GM18519 (cell line): ENCODE measurements at regions not wholly inside any gene's neighbourhood (a gene's known extent, or its start where the extent isn't known, plus 50 kb on each side); places are given as distances from the start of the nearest gene placed in this dataset.

ENCODE experiments used
- ATAC-seq: cut with Tn5 transposase; IDR thresholded peaks from one replicate; pipeline ENCODE4 v1.9.1; 2021; ENCODE audit warnings: mild to moderate bottlenecking, moderate library complexity; ENCODE audit not compliant: unreplicated experiment, low FRiP score

GRCh38 chr16:61344791-61345190 lies 691.4 kb downstream of the CDH8 start:
- ATAC-seq, result no peak

- ATAC-seq, result no peak
Measured at GRCh38 chr16:61332461-61332860, 703.8 kb downstream of the CDH8 start.

- no peak for ATAC-seq
Measured at GRCh38 chr16:61324044-61324443, 712.2 kb downstream of the CDH8 start.

GRCh38 chr16:61323456-61323855 lies 712.8 kb downstream of the CDH8 start:
- no peak for ATAC-seq

- ATAC-seq, result no peak
Measured at GRCh38 chr16:61320791-61321190, 715.4 kb downstream of the CDH8 start.

- ATAC-seq, result no peak
Measured at GRCh38 chr16:61313931-61314330, 722.3 kb downstream of the CDH8 start.

GRCh38 chr16:61309386-61309785 lies 726.9 kb downstream of the CDH8 start:
- no peak for ATAC-seq

GRCh38 chr16:61306204-61306603 lies 730.0 kb downstream of the CDH8 start:
- ATAC-seq, result no peak

- no peak for ATAC-seq
Measured at GRCh38 chr16:61296814-61297213, 739.4 kb downstream of the CDH8 start.

- ATAC-seq, result no peak
Measured at GRCh38 chr16:61296305-61296704, 739.9 kb downstream of the CDH8 start.

GRCh38 chr16:61295311-61295710 lies 740.9 kb downstream of the CDH8 start:
- no peak for ATAC-seq

- no peak for ATAC-seq
Measured at GRCh38 chr16:61289141-61289540, 747.1 kb downstream of the CDH8 start.

- ATAC-seq, result no peak
Measured at GRCh38 chr16:61277849-61278248, 758.4 kb downstream of the CDH8 start.

GRCh38 chr16:61274211-61274610 lies 762.0 kb downstream of the CDH8 start:
- ATAC-seq, result no peak

- no peak for ATAC-seq
Measured at GRCh38 chr16:61270726-61271125, 765.5 kb downstream of the CDH8 start.

- no peak for ATAC-seq
Measured at GRCh38 chr16:61263400-61263799, 772.8 kb downstream of the CDH8 start.

- ATAC-seq, result no peak
Measured at GRCh38 chr16:61261315-61261714, 774.9 kb downstream of the CDH8 start.

GRCh38 chr16:61246592-61246991 lies 789.6 kb downstream of the CDH8 start:
- ATAC-seq, result no peak

- ATAC-seq, result no peak
Measured at GRCh38 chr16:61243954-61244353, 792.3 kb downstream of the CDH8 start.

GRCh38 chr16:61237884-61238485 lies 798.3 kb downstream of the CDH8 start:
- ATAC-seq, result no peak

GRCh38 chr16:61233713-61234112 lies 802.5 kb downstream of the CDH8 start:
- no peak for ATAC-seq

GRCh38 chr16:61228371-61228770 lies 807.9 kb downstream of the CDH8 start:
- no peak for ATAC-seq

GRCh38 chr16:61215605-61216004 lies 820.6 kb downstream of the CDH8 start:
- ATAC-seq, result no peak
